Gastroesophageal sphincter (tissue), 4 donors: ENCODE measurements at regions not wholly inside any gene's neighbourhood (a gene's known extent, or its start where the extent isn't known, plus 50 kb on each side); places are given as distances from the start of the nearest gene placed in this dataset.
"Not testable (repeated sequence)": the region's sequence is repeated elsewhere in the genome, so short reads cannot be mapped to it uniquely, and the experiment has no call there.

Experiments
- ATAC-seq: fragments of 150-250 bp; one replicate; pipeline ENCODE4 v1.9.1; 2016; ENCODE audit warnings: mild to moderate bottlenecking, moderate library complexity
- H3K27ac ChIP-seq, 4 donors: fragments of 200-600 bp; sonication (generic) in 3 of 4; 1 replicate in 3 of 4; 2 replicates in 1 of 4; pipeline ENCODE4 v1.5.1; 2016 to 2019
- H3K27me3 ChIP-seq: fragments of 200-600 bp; sonication (generic); one replicate; pipeline ENCODE4 v1.5.1; 2019
- H3K36me3 ChIP-seq, 2 donors: fragments of 200-600 bp; sonication (generic); one replicate each; pipeline ENCODE4 v1.5.1; 2019; ENCODE audit warnings: control low read depth in 1 of 2
- H3K4me1 ChIP-seq, 3 donors: fragments of 200-600 bp; sonication (generic); 1 replicate in 2 of 3; 2 replicates in 1 of 3; pipeline ENCODE4 v1.5.1; 2016 to 2019; ENCODE audit warnings: control low read depth in 2 of 3
- H3K4me3 ChIP-seq, 2 donors: fragments of 200-600 bp; sonication (generic); one replicate each; pipeline ENCODE4 v1.5.1; 2019; ENCODE audit warnings: mild to moderate bottlenecking in 1 of 2, moderate library complexity in 1 of 2
- H3K9me3 ChIP-seq, 3 donors: fragments of 200-600 bp; sonication (generic); one replicate each; pipeline ENCODE4 v1.5.1; 2017 to 2019; ENCODE audit warnings: control low read depth in 2 of 3
- EP300 ChIP-seq: sonication (generic); formaldehyde crosslinking; IDR thresholded peaks from one replicate; pipeline ENCODE4 v1.6.1; 2017; ENCODE audit warnings: antibody characterized with exemption, mild to moderate bottlenecking
- POLR2A ChIP-seq, 2 donors: fragments of 450-650 bp; IDR thresholded peaks; one replicate each; pipeline ENCODE4 v1.6.1; 2017; ENCODE audit warnings: antibody characterized with exemption in 2 of 2, mild to moderate bottlenecking in 2 of 2, moderate library complexity in 1 of 2
- POLR2AphosphoS5 ChIP-seq: sonication (generic); formaldehyde crosslinking; IDR thresholded peaks from one replicate; pipeline ENCODE4 v1.6.1; 2017; ENCODE audit warnings: antibody characterized with exemption
- WGBS, 2 donors: methylation state at CpG; one replicate each; pipeline ENCODE4 v1.1.5; 2018; ENCODE audit warnings: low coverage in 1 of 2; 5-methylcytosine and 5-hydroxymethylcytosine counted together
- TF ChIP-seq, protein P1 (sequence below), 4 experiments: fragments of 200-600 bp in 2 of 4; fragments of 450-650 bp in 2 of 4; sonication (generic) in 1 of 4; IDR thresholded peaks; one replicate each; pipeline ENCODE4 v1.5.1; 2017 to 2019; ENCODE audit warnings: antibody characterized with exemption in 4 of 4, mild to moderate bottlenecking in 2 of 4, moderate library complexity in 2 of 4

DNA sequence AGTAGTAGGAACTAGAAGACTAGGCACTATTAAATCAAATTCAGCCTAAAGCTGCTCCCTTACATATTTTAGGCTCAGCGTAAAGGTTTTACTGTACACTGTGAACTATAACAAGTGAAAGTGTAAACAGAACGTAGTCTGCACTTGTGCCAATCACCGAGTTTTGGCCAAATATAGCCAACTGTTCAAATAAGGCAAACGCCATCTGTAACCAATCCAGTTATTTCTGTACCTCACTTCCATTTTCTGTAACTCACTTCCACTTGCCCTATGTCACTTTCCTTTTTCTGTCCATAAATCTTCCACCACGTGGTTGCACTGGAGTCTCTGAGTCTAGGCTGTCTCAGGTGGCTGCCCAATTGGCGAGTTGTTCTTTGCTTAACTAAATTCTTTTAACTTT is 2132.2 kb downstream of the LRRC4C start:
- ATAC-seq = no peak
- H3K4me1 ChIP-seq = no peaks in the 10 kb centered on the region
- no peaks in the 10 kb centered on the region for H3K27me3 ChIP-seq
- 33 to 37% methylated on average over 5 to 6 of the region's 6 CpGs for WGBS, 2 donors
- no peak for TF ChIP-seq POLR2A (IDR thresholded peaks at IDR 0.05)
- TF ChIP-seq POLR2AphosphoS5 = no peak
- no peak for TF ChIP-seq EP300
- TF ChIP-seq, protein P1, sequence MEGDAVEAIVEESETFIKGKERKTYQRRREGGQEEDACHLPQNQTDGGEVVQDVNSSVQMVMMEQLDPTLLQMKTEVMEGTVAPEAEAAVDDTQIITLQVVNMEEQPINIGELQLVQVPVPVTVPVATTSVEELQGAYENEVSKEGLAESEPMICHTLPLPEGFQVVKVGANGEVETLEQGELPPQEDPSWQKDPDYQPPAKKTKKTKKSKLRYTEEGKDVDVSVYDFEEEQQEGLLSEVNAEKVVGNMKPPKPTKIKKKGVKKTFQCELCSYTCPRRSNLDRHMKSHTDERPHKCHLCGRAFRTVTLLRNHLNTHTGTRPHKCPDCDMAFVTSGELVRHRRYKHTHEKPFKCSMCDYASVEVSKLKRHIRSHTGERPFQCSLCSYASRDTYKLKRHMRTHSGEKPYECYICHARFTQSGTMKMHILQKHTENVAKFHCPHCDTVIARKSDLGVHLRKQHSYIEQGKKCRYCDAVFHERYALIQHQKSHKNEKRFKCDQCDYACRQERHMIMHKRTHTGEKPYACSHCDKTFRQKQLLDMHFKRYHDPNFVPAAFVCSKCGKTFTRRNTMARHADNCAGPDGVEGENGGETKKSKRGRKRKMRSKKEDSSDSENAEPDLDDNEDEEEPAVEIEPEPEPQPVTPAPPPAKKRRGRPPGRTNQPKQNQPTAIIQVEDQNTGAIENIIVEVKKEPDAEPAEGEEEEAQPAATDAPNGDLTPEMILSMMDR (IDR thresholded peaks at IDR 0.05) = no peak
- H3K9me3 ChIP-seq = no peaks in the 10 kb centered on the region
- no peak overlapping the region for H3K4me3 ChIP-seq
- no peak overlapping the region for H3K27ac ChIP-seq
- no peaks in the 10 kb centered on the region for H3K36me3 ChIP-seq

DNA sequence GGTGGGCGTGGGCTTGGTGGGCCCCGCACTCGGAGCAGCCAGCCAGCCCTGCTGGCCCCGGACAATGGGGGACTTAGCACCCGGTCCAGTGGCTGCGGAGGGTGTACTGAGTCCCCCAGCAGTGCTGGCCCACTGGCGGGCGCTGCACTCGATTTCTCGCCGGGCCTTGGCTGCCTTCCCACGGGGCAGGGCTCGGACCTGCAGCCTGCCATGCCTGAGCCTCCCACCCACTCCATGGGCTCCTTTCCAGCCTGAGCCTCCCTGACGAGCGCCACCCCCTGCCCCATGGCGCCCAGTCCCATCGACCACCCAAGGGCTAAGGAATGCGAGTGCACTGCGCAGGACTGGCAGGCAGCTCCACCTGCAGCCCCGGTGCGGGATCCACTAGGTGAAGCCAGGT is 2147.6 kb downstream of the LRRC4C start:
- H3K27ac ChIP-seq, H3K9me3 ChIP-seq, H3K36me3 ChIP-seq, ATAC-seq, H3K4me3 ChIP-seq, H3K4me1 ChIP-seq, H3K27me3 ChIP-seq: not testable (repeated sequence)
- WGBS, 2 donors = no CpG with 5 or more reads among the region's 21 CpGs

DNA sequence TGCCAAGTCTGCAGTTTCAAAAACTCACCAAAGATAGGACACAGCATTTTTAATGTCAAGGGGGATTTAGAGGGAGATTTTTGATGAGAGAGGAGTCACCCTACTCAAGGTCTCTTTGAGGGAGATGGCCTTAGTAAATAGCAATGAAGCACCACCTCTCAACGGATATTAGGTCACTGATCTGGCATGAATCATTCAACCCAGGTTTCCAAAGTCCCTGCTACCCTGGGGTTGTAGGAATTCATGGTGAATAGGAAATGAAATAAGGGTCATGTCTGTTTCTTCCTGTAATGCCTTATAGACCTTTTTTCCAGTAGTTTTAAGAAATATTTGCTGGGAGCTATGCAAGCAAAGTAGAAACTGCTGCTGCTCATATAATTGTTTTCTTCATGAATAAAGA is 2154.9 kb downstream of the LRRC4C start:
- no peaks in the 10 kb centered on the region for H3K36me3 ChIP-seq
- 44 to 50% methylated on average over 1 of the region's 1 CpG for WGBS, 2 donors
- H3K27ac ChIP-seq = no peak overlapping the region
- H3K27me3 ChIP-seq = no peaks in the 10 kb centered on the region
- H3K4me3 ChIP-seq = no peak overlapping the region
- TF ChIP-seq POLR2A (IDR thresholded peaks at IDR 0.05) (no peak), POLR2AphosphoS5 (no peak), EP300 (no peak)
- TF ChIP-seq, protein P1 (IDR thresholded peaks at IDR 0.05) = no peak
- no peaks in the 10 kb centered on the region for H3K4me1 ChIP-seq
- no peaks in the 10 kb centered on the region for H3K9me3 ChIP-seq
- ATAC-seq = no peak

DNA sequence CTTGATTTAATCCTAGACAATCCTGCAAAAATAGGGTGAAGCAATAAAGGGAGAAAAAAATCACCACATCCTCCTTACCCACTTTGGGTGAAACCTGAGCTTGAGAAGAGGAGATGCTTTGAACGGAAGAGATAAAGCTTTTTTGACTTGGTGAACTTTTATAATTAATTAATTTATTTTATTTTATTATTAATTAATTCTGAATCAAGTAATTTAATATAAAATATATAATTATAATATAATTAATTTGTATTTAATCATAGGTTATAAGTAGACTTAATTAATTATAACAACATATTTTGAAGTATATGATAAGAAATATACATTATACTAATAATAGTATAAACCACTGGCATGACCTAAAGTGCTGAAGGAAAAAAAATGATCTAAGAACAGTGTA is 2164.8 kb downstream of the LRRC4C start:
- no peak for ATAC-seq
- WGBS, 2 donors = 68 to 78% methylated on average over 1 of the region's 1 CpG

DNA sequence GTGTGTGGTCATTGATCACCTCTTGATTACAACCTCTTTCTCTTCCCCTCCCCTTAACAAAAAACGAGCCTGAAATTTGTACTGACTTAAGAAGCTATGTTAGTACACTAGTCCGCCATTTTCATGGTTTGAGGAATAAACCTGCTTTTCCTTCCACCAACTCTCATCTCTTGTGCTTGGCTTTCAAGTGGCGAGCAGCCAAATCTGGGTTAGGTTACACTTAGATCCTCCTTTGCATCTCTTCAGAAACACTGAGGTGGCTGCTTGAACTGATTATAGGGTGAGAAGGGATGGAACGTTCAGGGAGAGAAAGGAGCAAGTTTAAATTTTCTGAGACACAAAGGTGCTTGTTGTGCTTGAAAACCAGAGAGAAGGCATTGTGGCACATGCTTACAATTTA is 2171.4 kb downstream of the LRRC4C start:
- TF ChIP-seq POLR2AphosphoS5 = no peak
- TF ChIP-seq, protein P1 (IDR thresholded peaks at IDR 0.05) = no peak
- TF ChIP-seq POLR2A (IDR thresholded peaks at IDR 0.05) = no peak
- no peak for TF ChIP-seq EP300
- Histone ChIP-seq H3K4me1 (no peaks in the 10 kb centered on the region), H3K9me3 (peaks cover 0 to 5% (median 0%) of the 10 kb centered on the region in 3 donors), H3K4me3 (no peak overlapping the region), H3K36me3 (no peaks in the 10 kb centered on the region), H3K27ac (no peak overlapping the region), H3K27me3 (no peaks in the 10 kb centered on the region)
- ATAC-seq = no peak
- WGBS, 2 donors = 49 to 56% methylated on average over 3 to 4 of the region's 4 CpGs

More for the DNA sequence above, 2164.8 kb downstream of the LRRC4C start:
- H3K4me3 ChIP-seq = no peak overlapping the region
- no peaks in the 10 kb centered on the region for H3K36me3 ChIP-seq
- no peaks in the 10 kb centered on the region for H3K4me1 ChIP-seq
- H3K9me3 ChIP-seq = peaks cover 0 to 9% (median 0%) of the 10 kb centered on the region in 3 donors
- no peak overlapping the region for H3K27ac ChIP-seq
- no peak for TF ChIP-seq POLR2AphosphoS5
- no peak for TF ChIP-seq POLR2A (IDR thresholded peaks at IDR 0.05)
- TF ChIP-seq, protein P1 (IDR thresholded peaks at IDR 0.05) = no peak
- TF ChIP-seq EP300 = no peak
- H3K27me3 ChIP-seq = no peaks in the 10 kb centered on the region
